ENCODE measurements at regions not wholly inside any gene's neighbourhood (a gene's known extent, or its start where the extent isn't known, plus 50 kb on each side); places are given as distances from the start of the nearest gene placed in this dataset.

- CTCF ChIA-PET: no interaction called here
- BruUV-seq (replicated peaks): no TSS peak
Observed at GRCh38 chr2:222108497-222108896, 190.3 kb downstream of the PAX3 start.

GRCh38 chr2:222105046-222105445, 193.8 kb downstream of the PAX3 start:
- Histone ChIP-seq H3K27ac (ENCODE audit: low read depth, low read length) (no peak overlapping the region), H4K20me1 (ENCODE audit: insufficient read depth) (0 out of 2 replicates have a peak, but pooled peaks cover 3% of the 10 kb centered on the region), H3K79me2 (ENCODE audit: insufficient read depth, low read length) (no peaks in the 10 kb centered on the region), H2AFZ (ENCODE audit: low read depth, low read length, poor library complexity, severe bottlenecking) (no peak overlapping the region), H3K36me3 (ENCODE audit: control insufficient read depth in 1 of 2, insufficient read depth in 2 of 2, low read length in 2 of 2) (no peaks in the 10 kb centered on the region), H3K27me3 (ENCODE audit: insufficient read depth, low read length) (peaks cover 57% of the 10 kb centered on the region), H3K9me3 (ENCODE audit: control insufficient read depth in 1 of 2, insufficient read depth in 1 of 2, low read depth in 1 of 2, low read length in 2 of 2) (no peaks in the 10 kb centered on the region), H3K9me2 (ENCODE audit: insufficient read depth) (no peaks in the 10 kb centered on the region), H3K9ac (ENCODE audit: low read length) (no peak overlapping the region), H3K4me1 (ENCODE audit: control insufficient read depth in 1 of 2, insufficient read depth in 2 of 2, low read length in 2 of 2) (no peaks in the 10 kb centered on the region), H3K4me3 (replicated peaks in 1 of 2; ENCODE audit: low read depth in 1 of 2, low read length in 2 of 2) (no peak overlapping the region), H3K4me2 (ENCODE audit: low read length) (no peak overlapping the region)
- ChIA-PET CTCF (no interaction called here), RAD21 (ENCODE audit: low non-redundant PET in 1 of 2, low total read pairs in 2 of 2, uncharacterized antibody in 2 of 2, unreplicated experiment in 2 of 2) (no interaction called here), POLR2A (no interaction called here)
- DNase-seq (ENCODE audit: low read depth, low spot score) (no peak), ATAC-seq (no peak)
- intact Hi-C loops (cut with micrococcal nuclease): no loop called here
- no TSS peak for BruUV-seq (replicated peaks)
- TF ChIP-seq ELF1 (IDR thresholded peaks at IDR 0.05; ENCODE audit: borderline replicate concordance, low read depth) (no peak), YY1 (IDR thresholded peaks at IDR 0.05; ENCODE audit: extremely low read depth, insufficient replicate concordance, low read depth, low read length) (no peak), FOSL1 (IDR thresholded peaks at IDR 0.05; ENCODE audit: low read depth) (no peak), CBX3 (IDR thresholded peaks at IDR 0.05; ENCODE audit: low read depth) (no peak), CTCF (IDR thresholded peaks at IDR 0.05 in 2 of 3, conservative IDR thresholded peaks at IDR 0.05 in 1 of 3; ENCODE audit: borderline replicate concordance in 1 of 3, insufficient read depth in 1 of 3, low read depth in 2 of 3, low read length in 2 of 3) (no peak), ZBTB33 (IDR thresholded peaks at IDR 0.05; ENCODE audit: extremely low read depth, insufficient replicate concordance, low read length) (no peak), EZH2 (IDR thresholded peaks at IDR 0.05) (no peak), SRF (IDR thresholded peaks at IDR 0.05; ENCODE audit: low read depth) (no peak), SIN3A (IDR thresholded peaks at IDR 0.05; ENCODE audit: low read depth) (no peak), POLR2A (IDR thresholded peaks at IDR 0.05; ENCODE audit: borderline replicate concordance, extremely low read depth, insufficient read depth, insufficient read length) (no peak), SP1 (IDR thresholded peaks at IDR 0.05; ENCODE audit: low read depth) (no peak), JUND (IDR thresholded peaks at IDR 0.05) (no peak)

More at GRCh38 chr2:222108497-222108896, 190.3 kb downstream of the PAX3 start:
- Histone ChIP-seq H3K27ac (ENCODE audit: low read depth, low read length) (no peak overlapping the region), H3K9me3 (ENCODE audit: control insufficient read depth in 1 of 2, insufficient read depth in 1 of 2, low read depth in 1 of 2, low read length in 2 of 2) (no peaks in the 10 kb centered on the region), H3K4me2 (ENCODE audit: low read length) (no peak overlapping the region), H2AFZ (ENCODE audit: low read depth, low read length, poor library complexity, severe bottlenecking) (no peak overlapping the region), H3K9ac (ENCODE audit: low read length) (no peak overlapping the region), H4K20me1 (ENCODE audit: insufficient read depth) (0 out of 2 replicates have a peak, but pooled peaks cover 3% of the 10 kb centered on the region), H3K4me1 (ENCODE audit: control insufficient read depth in 1 of 2, insufficient read depth in 2 of 2, low read length in 2 of 2) (no peaks in the 10 kb centered on the region), H3K36me3 (ENCODE audit: control insufficient read depth in 1 of 2, insufficient read depth in 2 of 2, low read length in 2 of 2) (no peaks in the 10 kb centered on the region), H3K27me3 (ENCODE audit: insufficient read depth, low read length) (peaks cover 48% of the 10 kb centered on the region), H3K79me2 (ENCODE audit: insufficient read depth, low read length) (no peaks in the 10 kb centered on the region), H3K4me3 (replicated peaks in 1 of 2; ENCODE audit: low read depth in 1 of 2, low read length in 2 of 2) (no peak overlapping the region), H3K9me2 (ENCODE audit: insufficient read depth) (no peaks in the 10 kb centered on the region)
- POLR2A ChIA-PET: no interaction called here
- TF ChIP-seq ZNF274 (IDR thresholded peaks at IDR 0.05; ENCODE audit: low read depth, low read length): no peak
- no peak for TF ChIP-seq SRF (IDR thresholded peaks at IDR 0.05; ENCODE audit: low read depth)
- no peak for TF ChIP-seq ATF3 (IDR thresholded peaks at IDR 0.05)
- no peak for ATAC-seq
- RAD21 ChIA-PET (ENCODE audit: low non-redundant PET in 1 of 2, low total read pairs in 2 of 2, uncharacterized antibody in 2 of 2, unreplicated experiment in 2 of 2): no interaction called here
- intact Hi-C loops (cut with micrococcal nuclease): no loop called here
- DNase-seq (ENCODE audit: low read depth, low spot score): no peak

Data from HCT116 (cell line).